Sigmoid colon (tissue), 6 donors: ENCODE measurements at regions not wholly inside any gene's neighbourhood (a gene's known extent, or its start where the extent isn't known, plus 50 kb on each side); places are given as distances from the start of the nearest gene placed in this dataset.
"Not testable (repeated sequence)": the region's sequence is repeated elsewhere in the genome, so short reads cannot be mapped to it uniquely, and the experiment has no call there.

ENCODE experiments used
- DNase-seq: peaks from one replicate; pipeline ENCODE4 v3.0.0-alpha.2; 2019
- H3K27ac ChIP-seq, 4 donors: fragments of 200-600 bp; sonication (generic); one replicate each; pipeline ENCODE4 v1.5.1; 2016 to 2019; ENCODE audit warnings: mild to moderate bottlenecking in 1 of 4
- H3K27me3 ChIP-seq, 3 donors: fragments of 200-600 bp; sonication (generic); one replicate each; pipeline ENCODE4 v1.5.1; 2019; ENCODE audit warnings: mild to moderate bottlenecking in 1 of 3
- H3K36me3 ChIP-seq, 4 donors: fragments of 200-600 bp; sonication (generic); one replicate each; pipeline ENCODE4 v1.5.1; 2016 to 2019
- H3K4me1 ChIP-seq, 4 donors: fragments of 200-600 bp; sonication (generic); one replicate each; pipeline ENCODE4 v1.5.1; 2017 to 2019
- H3K4me3 ChIP-seq, 4 donors: fragments of 200-600 bp; sonication (generic); one replicate each; pipeline ENCODE4 v1.5.1; 2017 to 2019; ENCODE audit warnings: mild to moderate bottlenecking in 2 of 4, moderate library complexity in 1 of 4
- H3K9me3 ChIP-seq, 4 donors: fragments of 200-600 bp in 3 of 4; sonication (generic) in 3 of 4; one replicate each; pipeline versions ENCODE4 v1.5.1 to v1.6.1; 2013 to 2019
- CTCF ChIP-seq, 4 experiments: fragments of 450-650 bp in 3 of 4; fragments of 200-600 bp in 1 of 4; IDR thresholded peaks; one replicate each; pipeline ENCODE4 v1.5.1; 2016 to 2019; ENCODE audit warnings: antibody characterized with exemption in 4 of 4, mild to moderate bottlenecking in 3 of 4, moderate library complexity in 2 of 4
- EP300 ChIP-seq, 4 donors: sonication (generic); formaldehyde crosslinking; IDR thresholded peaks; one replicate each; pipeline ENCODE4 v1.6.1; 2017; ENCODE audit warnings: antibody characterized with exemption in 4 of 4
- POLR2A ChIP-seq, 2 donors: fragments of 450-650 bp; IDR thresholded peaks; one replicate each; pipeline ENCODE4 v1.6.1; 2016; ENCODE audit warnings: antibody characterized with exemption in 2 of 2, mild to moderate bottlenecking in 2 of 2, moderate library complexity in 2 of 2
- POLR2AphosphoS5 ChIP-seq, 4 donors: sonication (generic); formaldehyde crosslinking; IDR thresholded peaks; one replicate each; pipeline ENCODE4 v1.6.1; 2017; ENCODE audit warnings: antibody characterized with exemption in 4 of 4
- WGBS, 2 donors: extraction: QIAGEN DNeasy Blood & Tissue Kit; methylation state at CpG; one replicate each; pipeline ENCODE4 v1.1.7; 2013; 5-methylcytosine and 5-hydroxymethylcytosine counted together
- intact Hi-C: fragments of 100-400 bp; cut with DNase I; formaldehyde crosslinking; loops from one replicate; pipeline ENCODE4 v1.15.1; 2023
- donor health status: healthy with polysubstance abuse.
- donor health status: healthy.

DNA sequence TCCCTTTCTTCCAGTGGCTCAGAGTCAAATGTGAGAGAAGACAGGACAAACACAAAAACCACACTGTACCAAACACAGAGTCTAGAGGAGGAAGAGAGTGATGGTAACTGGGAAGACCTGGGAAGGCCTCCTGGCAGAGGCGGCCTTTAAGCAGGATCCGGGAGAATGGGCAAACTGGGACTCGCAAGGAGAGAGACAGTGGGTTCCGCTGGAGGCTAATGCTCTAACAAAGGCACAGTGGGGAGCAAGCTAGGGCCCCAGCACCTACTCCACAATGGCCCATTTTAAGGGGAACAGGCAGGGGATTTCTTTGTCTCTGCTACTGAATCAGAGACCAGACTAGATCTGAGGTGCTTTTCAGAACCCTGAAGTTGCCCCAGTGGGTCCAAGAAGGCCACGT is 81.4 kb upstream of the HES1 start:
- H3K4me3 ChIP-seq: no peak overlapping the region
- H3K36me3 ChIP-seq: no peaks in the 10 kb centered on the region
- H3K27me3 ChIP-seq: no peaks in the 10 kb centered on the region
- 91 to 93% methylated on average over 5 of the region's 5 CpGs for WGBS, 2 donors
- peaks cover 0 to 9% (median 6%) of the 10 kb centered on the region in 4 donors for H3K4me1 ChIP-seq
- H3K9me3 ChIP-seq: peaks cover 0 to 8% (median 3%) of the 10 kb centered on the region in 4 donors
- TF ChIP-seq CTCF (IDR thresholded peaks at IDR 0.05) (no peak), EP300 (IDR thresholded peaks at IDR 0.05) (no peak)
- H3K27ac ChIP-seq: no peak overlapping the region
- no peak for DNase-seq
- intact Hi-C loops: no loop called here

- no peaks in the 10 kb centered on the region for H3K36me3 ChIP-seq
- peaks cover 0 to 9% (median 6%) of the 10 kb centered on the region in 4 donors for H3K4me1 ChIP-seq
- 87 to 89% methylated on average over 3 of the region's 3 CpGs for WGBS, 2 donors
- intact Hi-C loops: loop anchor here (5.0 kb wide), 1 partner anchor 48 kb away; no protein-coding TSS in a partner anchor
- H3K27me3 ChIP-seq: no peaks in the 10 kb centered on the region
- H3K9me3 ChIP-seq: peaks cover 0 to 8% (median 3%) of the 10 kb centered on the region in 4 donors
- TF ChIP-seq POLR2A (IDR thresholded peaks at IDR 0.05): no peak
- TF ChIP-seq EP300 (IDR thresholded peaks at IDR 0.05): no peak
- TF ChIP-seq POLR2AphosphoS5 (IDR thresholded peaks at IDR 0.05): no peak
- no peak for TF ChIP-seq CTCF (IDR thresholded peaks at IDR 0.05)
- no peak overlapping the region for H3K27ac ChIP-seq
- no peak for DNase-seq
- H3K4me3 ChIP-seq: no peak overlapping the region
Observed at GRCh38 chr3:194054961-194055360, 81.0 kb upstream of the HES1 start.

DNA sequence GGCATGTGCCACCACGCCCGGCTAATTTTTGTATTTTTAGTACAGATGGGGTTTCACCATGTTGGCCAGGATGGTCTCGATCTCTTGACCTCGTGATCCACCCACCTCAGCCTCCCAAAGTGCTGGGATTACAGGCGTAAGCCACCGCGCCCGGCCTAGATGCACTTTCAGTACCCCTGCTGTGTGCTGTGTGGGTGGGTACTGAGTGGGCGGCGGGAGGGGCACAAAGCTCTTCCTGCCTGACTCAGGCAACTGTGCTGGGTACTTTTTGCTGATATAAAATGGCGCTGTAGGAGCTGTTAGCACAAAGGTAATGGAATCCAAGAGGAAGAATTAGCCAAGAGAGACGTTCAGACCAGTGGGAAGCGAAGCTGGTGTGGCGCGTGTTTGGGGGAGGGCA is 79.6 kb upstream of the HES1 start:
- not testable (repeated sequence) for H3K27me3 ChIP-seq, H3K27ac ChIP-seq, H3K4me1 ChIP-seq, H3K4me3 ChIP-seq, H3K9me3 ChIP-seq, H3K36me3 ChIP-seq, DNase-seq
- WGBS, 2 donors: 86 to 87% methylated on average over 15 of the region's 15 CpGs
- intact Hi-C loops: loop anchor here (5.0 kb wide), 1 partner anchor 49 kb away; no protein-coding TSS in a partner anchor

DNA sequence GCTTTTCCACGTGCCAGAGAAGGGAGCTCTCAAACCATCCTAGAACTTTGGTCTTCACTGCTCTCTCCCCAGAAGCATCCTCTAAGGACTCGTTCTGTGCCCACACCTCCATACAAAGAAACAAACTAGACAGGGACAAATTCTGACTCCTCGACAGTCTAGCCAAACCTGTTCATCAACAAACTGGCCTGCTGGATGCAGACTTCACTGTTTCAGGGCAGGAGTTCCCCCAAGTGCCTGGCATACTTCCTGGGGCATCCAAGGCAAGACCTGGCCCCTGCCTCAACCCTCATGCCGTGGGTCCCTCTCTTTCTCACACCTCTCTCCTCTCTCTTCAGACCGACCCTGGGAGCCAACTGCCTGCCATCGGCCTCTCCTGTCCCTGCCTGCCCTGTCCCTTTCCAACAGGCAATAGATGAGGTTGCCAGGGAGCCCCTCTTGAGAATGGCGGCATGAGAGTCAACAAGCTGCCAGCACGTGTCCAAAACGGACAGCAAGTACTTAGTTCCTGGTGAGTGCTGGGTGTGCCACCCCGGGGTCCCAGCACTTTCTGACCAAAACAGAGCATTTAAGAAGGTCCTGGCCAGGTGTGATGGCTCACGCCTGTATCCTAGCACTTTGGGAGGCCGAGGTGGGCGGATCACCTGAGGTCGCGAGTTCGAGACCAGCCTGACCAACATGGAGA is 79.1 kb upstream of the HES1 start:
- Histone ChIP-seq H3K27me3 (no peaks in the 10 kb centered on the region), H3K4me3 (no peak overlapping the region), H3K4me1 (peaks cover 0 to 9% (median 6%) of the 10 kb centered on the region in 4 donors), H3K36me3 (no peaks in the 10 kb centered on the region), H3K27ac (no peak overlapping the region), H3K9me3 (no peaks in the 10 kb centered on the region)
- intact Hi-C loops: loop anchor here (5.0 kb wide), 1 partner anchor 50 kb away; no protein-coding TSS in a partner anchor
- DNase-seq: no peak
- TF ChIP-seq POLR2AphosphoS5 (IDR thresholded peaks at IDR 0.05) (no peak), EP300 (IDR thresholded peaks at IDR 0.05) (no peak), POLR2A (IDR thresholded peaks at IDR 0.05) (no peak), CTCF (IDR thresholded peaks at IDR 0.05) (no peak)
- WGBS, 2 donors: 81 to 91% methylated on average over 16 of the region's 16 CpGs

- H3K4me3 ChIP-seq: peak overlapping the region; percentile 23 to 45 (median 42)
- H3K4me1 ChIP-seq: peaks cover 0 to 9% (median 6%) of the 10 kb centered on the region in 4 donors
- H3K9me3 ChIP-seq: no peaks in the 10 kb centered on the region
- no peak for TF ChIP-seq POLR2A (IDR thresholded peaks at IDR 0.05)
- no peak for TF ChIP-seq CTCF (IDR thresholded peaks at IDR 0.05)
- no peak for TF ChIP-seq EP300 (IDR thresholded peaks at IDR 0.05)
- TF ChIP-seq POLR2AphosphoS5 (IDR thresholded peaks at IDR 0.05): no peak
- H3K27ac ChIP-seq: peak overlapping the region in 2 of 4 donors; percentile 28 to 36
- no peak for DNase-seq
- no peaks in the 10 kb centered on the region for H3K27me3 ChIP-seq
- H3K36me3 ChIP-seq: no peaks in the 10 kb centered on the region
- intact Hi-C loops: loop anchor here (5.0 kb wide), 1 partner anchor 50 kb away; no protein-coding TSS in a partner anchor
- 65 to 71% methylated on average over 8 of the region's 8 CpGs for WGBS, 2 donors
Observed at GRCh38 chr3:194057570-194058188, 78.3 kb upstream of the HES1 start.
